Fibroblast of villous mesenchyme (primary cell): ENCODE measurements at regions not wholly inside any gene's neighbourhood (a gene's known extent, or its start where the extent isn't known, plus 50 kb on each side); places are given as distances from the start of the nearest gene placed in this dataset.

Source experiments
- DNase-seq: peaks from one replicate; pipeline ENCODE4 v3.0.0-alpha.2; 2010; ENCODE audit warnings: low read depth
- H3K4me3 ChIP-seq: 2 replicates; pipeline ENCODE4 v1.5.1; 2011; ENCODE audit warnings: low read depth, mild to moderate bottlenecking, low read length
- CTCF ChIP-seq: IDR thresholded peaks from 2 replicates; pipeline ENCODE4 v1.5.1; 2012; ENCODE audit warnings: low read depth, mild to moderate bottlenecking, low read length; ENCODE audit not compliant: insufficient read depth

- no peak overlapping the region for H3K4me3 ChIP-seq
- TF ChIP-seq CTCF = no peak
- no peak for DNase-seq
Measured at GRCh38 chr1:91123319-91123718, 101.5 kb upstream of the ZNF644 start.

- no peak for DNase-seq
Measured at GRCh38 chr1:91122106-91122717, 100.4 kb upstream of the ZNF644 start.

GRCh38 chr1:91121366-91121765, 99.5 kb upstream of the ZNF644 start:
- no peak for DNase-seq
- TF ChIP-seq CTCF = no peak

More at GRCh38 chr1:91122106-91122717, 100.4 kb upstream of the ZNF644 start:
- no peak overlapping the region for H3K4me3 ChIP-seq
- no peak for TF ChIP-seq CTCF

GRCh38 chr1:91120936-91121335, 99.1 kb upstream of the ZNF644 start:
- H3K4me3 ChIP-seq = no peak overlapping the region
- TF ChIP-seq CTCF = no peak
- peak; percentile 55 for DNase-seq

More at GRCh38 chr1:91121366-91121765, 99.5 kb upstream of the ZNF644 start:
- no peak overlapping the region for H3K4me3 ChIP-seq

- TF ChIP-seq CTCF = no peak
- no peak overlapping the region for H3K4me3 ChIP-seq
- DNase-seq = peak; percentile 74
Measured at GRCh38 chr1:91120421-91120820, 98.6 kb upstream of the ZNF644 start.

GRCh38 chr1:91104712-91105111, 82.9 kb upstream of the ZNF644 start:
- no peak overlapping the region for H3K4me3 ChIP-seq
- no peak for TF ChIP-seq CTCF
- DNase-seq = no peak

- DNase-seq = no peak
- TF ChIP-seq CTCF = no peak
Measured at GRCh38 chr1:91101328-91101727, 79.5 kb upstream of the ZNF644 start.

More at GRCh38 chr1:91101328-91101727, 79.5 kb upstream of the ZNF644 start:
- H3K4me3 ChIP-seq = no peak overlapping the region
